ENCODE measurements at regions not wholly inside any gene's neighbourhood (a gene's known extent, or its start where the extent isn't known, plus 50 kb on each side); places are given as distances from the start of the nearest gene placed in this dataset.

GRCh38 chr11:28514391-28514790, 406.2 kb downstream of the METTL15 start:
- Histone ChIP-seq H3K4me3 (replicated peaks in 1 of 2; ENCODE audit: low read depth in 1 of 2, low read length in 2 of 2) (no peak overlapping the region), H3K27me3 (ENCODE audit: insufficient read depth, low read length) (no peaks in the 10 kb centered on the region), H4K20me1 (ENCODE audit: insufficient read depth) (no peaks in the 10 kb centered on the region), H3K36me3 (ENCODE audit: control insufficient read depth in 1 of 2, insufficient read depth in 2 of 2, low read length in 2 of 2) (no peaks in the 10 kb centered on the region), H3K9me2 (ENCODE audit: insufficient read depth) (no peaks in the 10 kb centered on the region), H2AFZ (ENCODE audit: low read depth, low read length, poor library complexity, severe bottlenecking) (no peak overlapping the region), H3K79me2 (ENCODE audit: insufficient read depth, low read length) (no peaks in the 10 kb centered on the region), H3K4me2 (ENCODE audit: low read length) (no peak overlapping the region), H3K9me3 (ENCODE audit: control insufficient read depth in 1 of 2, insufficient read depth in 1 of 2, low read depth in 1 of 2, low read length in 2 of 2) (peaks cover 0 to 3% of the 10 kb centered on the region in 2 experiments; a peak in 1 of 4 replicates), H3K9ac (ENCODE audit: low read length) (no peak overlapping the region), H3K4me1 (ENCODE audit: control insufficient read depth in 1 of 2, insufficient read depth in 2 of 2, low read length in 2 of 2) (no peaks in the 10 kb centered on the region), H3K27ac (ENCODE audit: low read depth, low read length) (no peak overlapping the region)
- TF ChIP-seq CEBPB (IDR thresholded peaks at IDR 0.05; ENCODE audit: low read depth) = no peak
- TF ChIP-seq CTCF (IDR thresholded peaks at IDR 0.05 in 2 of 3, conservative IDR thresholded peaks at IDR 0.05 in 1 of 3; ENCODE audit: borderline replicate concordance in 1 of 3, insufficient read depth in 1 of 3, low read depth in 2 of 3, low read length in 2 of 3) = no peak
- no peak for TF ChIP-seq ZBTB33 (IDR thresholded peaks at IDR 0.05; ENCODE audit: extremely low read depth, insufficient replicate concordance, low read length)
- TF ChIP-seq FOSL1 (IDR thresholded peaks at IDR 0.05; ENCODE audit: low read depth) = no peak
- no peak for TF ChIP-seq EZH2 (IDR thresholded peaks at IDR 0.05)
- no peak for TF ChIP-seq SRF (IDR thresholded peaks at IDR 0.05; ENCODE audit: low read depth)
- no peak for TF ChIP-seq ZNF274 (IDR thresholded peaks at IDR 0.05; ENCODE audit: low read depth, low read length)
- no peak for TF ChIP-seq TCF7L2 (IDR thresholded peaks at IDR 0.05; ENCODE audit: borderline replicate concordance, extremely low read depth, insufficient read depth, insufficient read length)
- no peak for TF ChIP-seq POLR2AphosphoS5 (IDR thresholded peaks at IDR 0.05; ENCODE audit: low read depth, low read length)
- TF ChIP-seq RAD21 (IDR thresholded peaks at IDR 0.05; ENCODE audit: low read depth) = no peak
- TF ChIP-seq ZFX (IDR thresholded peaks at IDR 0.05) = no peak
- no peak for TF ChIP-seq JUND (IDR thresholded peaks at IDR 0.05)
- TF ChIP-seq MAX (IDR thresholded peaks at IDR 0.05) = no peak
- TF ChIP-seq CBX3 (IDR thresholded peaks at IDR 0.05; ENCODE audit: low read depth) = no peak
- DNase-seq (ENCODE audit: low read depth, low spot score) (no peak), ATAC-seq (no peak)
- ChIA-PET CTCF (no interaction called here), RAD21 (ENCODE audit: low non-redundant PET in 1 of 2, low total read pairs in 2 of 2, uncharacterized antibody in 2 of 2, unreplicated experiment in 2 of 2) (no interaction called here), POLR2A (no interaction called here)
- BruUV-seq (replicated peaks) = no TSS peak
- intact Hi-C loops (cut with micrococcal nuclease) = no loop called here
